ENCODE measurements at regions not wholly inside any gene's neighbourhood (a gene's known extent, or its start where the extent isn't known, plus 50 kb on each side); places are given as distances from the start of the nearest gene placed in this dataset.

GRCh38 chr12:91608542-91608941, 425.9 kb upstream of the DCN start:
- Mint-ChIP-seq H3K4me3 (no peak overlapping the region), H3K4me1 (ENCODE audit: low read depth) (no peaks in the 10 kb centered on the region), H3K9me3 (no peaks in the 10 kb centered on the region), H3K27ac (no peak overlapping the region), H3K36me3 (ENCODE audit: low read depth) (no peaks in the 10 kb centered on the region), H3K27me3 (ENCODE audit: insufficient read depth) (no peaks in the 10 kb centered on the region)
- DNase-seq: no peak
- TF ChIP-seq CTCF (IDR thresholded peaks at IDR 0.05): no peak

GRCh38 chr12:91606662-91607377, 424.2 kb upstream of the DCN start:
- TF ChIP-seq CTCF (IDR thresholded peaks at IDR 0.05): no peak
- Mint-ChIP-seq H3K4me1 (ENCODE audit: low read depth) (no peaks in the 10 kb centered on the region), H3K27me3 (ENCODE audit: insufficient read depth) (no peaks in the 10 kb centered on the region), H3K36me3 (ENCODE audit: low read depth) (no peaks in the 10 kb centered on the region), H3K27ac (no peak overlapping the region), H3K4me3 (no peak overlapping the region), H3K9me3 (no peaks in the 10 kb centered on the region)
- no peak for DNase-seq

GRCh38 chr12:91604897-91605296, 422.3 kb upstream of the DCN start:
- no peak for DNase-seq
- TF ChIP-seq CTCF (IDR thresholded peaks at IDR 0.05): no peak
- Mint-ChIP-seq H3K4me3 (no peak overlapping the region), H3K36me3 (ENCODE audit: low read depth) (no peaks in the 10 kb centered on the region), H3K9me3 (no peaks in the 10 kb centered on the region), H3K4me1 (ENCODE audit: low read depth) (no peaks in the 10 kb centered on the region), H3K27me3 (ENCODE audit: insufficient read depth) (no peaks in the 10 kb centered on the region), H3K27ac (no peak overlapping the region)

GRCh38 chr12:91603060-91603459, 420.4 kb upstream of the DCN start:
- no peak overlapping the region for H3K4me3 Mint-ChIP-seq
- no peaks in the 10 kb centered on the region; the same call in 1 of the 2 replicates for H3K9me3 Mint-ChIP-seq
- no peaks in the 10 kb centered on the region; the same call in 1 of the 2 replicates for H3K27me3 Mint-ChIP-seq (ENCODE audit: insufficient read depth)
- H3K27ac Mint-ChIP-seq: no peak overlapping the region
- TF ChIP-seq CTCF (IDR thresholded peaks at IDR 0.05): no peak
- no peak for DNase-seq
- H3K4me1 Mint-ChIP-seq (ENCODE audit: low read depth): no peaks in the 10 kb centered on the region
- H3K36me3 Mint-ChIP-seq (ENCODE audit: low read depth): no peaks in the 10 kb centered on the region

GRCh38 chr12:91601054-91601453, 418.4 kb upstream of the DCN start:
- no peaks in the 10 kb centered on the region; the same call in 1 of the 2 replicates for H3K27me3 Mint-ChIP-seq (ENCODE audit: insufficient read depth)
- H3K4me1 Mint-ChIP-seq (ENCODE audit: low read depth): no peaks in the 10 kb centered on the region
- no peak overlapping the region for H3K27ac Mint-ChIP-seq
- H3K9me3 Mint-ChIP-seq: no peaks in the 10 kb centered on the region; the same call in 1 of the 2 replicates
- no peaks in the 10 kb centered on the region for H3K36me3 Mint-ChIP-seq (ENCODE audit: low read depth)
- no peak for DNase-seq
- H3K4me3 Mint-ChIP-seq: no peak overlapping the region
- TF ChIP-seq CTCF (IDR thresholded peaks at IDR 0.05): no peak

Measured in HFFc6 (cell line).